Adrenal gland (tissue), 9 donors: ENCODE measurements at regions not wholly inside any gene's neighbourhood (a gene's known extent, or its start where the extent isn't known, plus 50 kb on each side); places are given as distances from the start of the nearest gene placed in this dataset.

Source experiments
- DNase-seq, 7 donors: peaks; one replicate each; pipeline ENCODE4 v3.0.0-alpha.2; 2019 to 2020
- H3K27ac ChIP-seq, 5 donors: fragments of 200-600 bp; sonication (generic) in 4 of 5; 1 replicate in 3 of 5; 2 replicates in 2 of 5; pipeline versions ENCODE4 v1.5.1 to v1.8.0; 2016 to 2020; ENCODE audit warnings: mild to moderate bottlenecking in 1 of 5
- H3K27me3 ChIP-seq: fragments of 200-600 bp; 2 replicates; pipeline ENCODE4 v1.8.0; 2021
- H3K36me3 ChIP-seq, 2 donors: fragments of 200-600 bp; replicated peaks in 1 of 2; 1 replicate in 1 of 2; 2 replicates in 1 of 2; pipeline versions ENCODE4 v1.5.1 to v1.8.0; 2018 to 2022
- H3K4me1 ChIP-seq, 2 donors: fragments of 200-600 bp; replicated peaks in 1 of 2; 1 replicate in 1 of 2; 2 replicates in 1 of 2; pipeline versions ENCODE4 v1.5.1 to v1.8.0; 2018 to 2021
- H3K4me3 ChIP-seq, 4 donors: fragments of 200-600 bp; sonication (generic) in 3 of 4; one replicate each; pipeline ENCODE4 v1.5.1; 2016 to 2018
- H3K9me3 ChIP-seq, 3 donors: fragments of 200-600 bp; sonication (generic) in 1 of 3; replicated peaks in 1 of 3; 1 replicate in 2 of 3; 2 replicates in 1 of 3; pipeline versions ENCODE4 v1.5.1 to v1.8.0; 2016 to 2021
- POLR2A ChIP-seq, 2 donors: fragments of 450-650 bp; IDR thresholded peaks; one replicate each; pipeline ENCODE4 v1.6.1; 2017; ENCODE audit warnings: antibody characterized with exemption in 2 of 2, mild to moderate bottlenecking in 2 of 2, moderate library complexity in 1 of 2
- WGBS, 4 donors: extraction: QIAGEN DNeasy Blood & Tissue Kit in 2 of 4; methylation state at CpG; one replicate each; pipeline versions ENCODE4 v1.1.5 to v1.1.7; 2013 to 2017; 5-methylcytosine and 5-hydroxymethylcytosine counted together
- intact Hi-C, 2 donors: fragments of 100-400 bp; cut with DNase I; formaldehyde crosslinking; loops; one replicate each; pipeline versions ENCODE4 v1.14.1 to v1.15.0; 2022 to 2023
- TF ChIP-seq, protein P1 (sequence below), 6 experiments: fragments of 450-650 bp in 4 of 6; fragments of 200-600 bp in 2 of 6; sonication (generic) in 1 of 6; IDR thresholded peaks; 1 replicate in 5 of 6; 2 replicates in 1 of 6; pipeline versions ENCODE4 v1.5.1 to v1.8.0; 2016 to 2021; ENCODE audit warnings: antibody characterized with exemption in 6 of 6, mild to moderate bottlenecking in 2 of 6, moderate library complexity in 1 of 6
- donor health status: healthy with polysubstance abuse.
- donor health status: Bipolar disorder and iron deficiency.
- donor health status: DM: yes; HTN: yes; CAD: no.
- donor health status: DM: no; HTN: no; CAD: no.
- donor health status: DM: no; HTN: no; CAD: no.

DNA sequence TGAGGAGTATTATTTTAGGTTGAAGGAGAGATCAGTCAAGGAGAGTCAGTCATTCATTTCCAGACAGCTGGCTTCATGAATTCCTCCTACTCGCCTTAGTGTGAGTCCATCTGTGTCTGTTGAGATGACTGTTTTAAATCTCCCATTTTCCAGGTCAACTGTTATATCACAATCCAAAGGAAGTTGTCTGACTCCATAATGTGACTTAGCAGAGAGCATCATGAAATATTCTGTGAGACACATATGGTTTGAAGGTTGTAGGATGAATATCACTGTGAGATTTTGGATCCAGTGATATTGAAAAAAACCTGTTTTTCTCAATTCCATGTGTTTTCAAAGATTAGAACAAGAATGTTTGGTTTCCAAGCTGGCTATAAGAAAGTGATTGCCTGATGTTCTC lies 530.2 kb upstream of the MAN1A1 start:
- Histone ChIP-seq H3K9me3 (no peaks in the 10 kb centered on the region), H3K36me3 (no peaks in the 10 kb centered on the region), H3K27me3 (no peaks in the 10 kb centered on the region), H3K27ac (no peak overlapping the region), H3K4me3 (no peak overlapping the region), H3K4me1 (no peaks in the 10 kb centered on the region)
- intact Hi-C loops: no loop called here
- 0 to 100% (median 0%) methylated on average over 1 of the region's 1 CpG for WGBS, 4 donors
- TF ChIP-seq POLR2A (IDR thresholded peaks at IDR 0.05): no peak
- TF ChIP-seq, protein P1, sequence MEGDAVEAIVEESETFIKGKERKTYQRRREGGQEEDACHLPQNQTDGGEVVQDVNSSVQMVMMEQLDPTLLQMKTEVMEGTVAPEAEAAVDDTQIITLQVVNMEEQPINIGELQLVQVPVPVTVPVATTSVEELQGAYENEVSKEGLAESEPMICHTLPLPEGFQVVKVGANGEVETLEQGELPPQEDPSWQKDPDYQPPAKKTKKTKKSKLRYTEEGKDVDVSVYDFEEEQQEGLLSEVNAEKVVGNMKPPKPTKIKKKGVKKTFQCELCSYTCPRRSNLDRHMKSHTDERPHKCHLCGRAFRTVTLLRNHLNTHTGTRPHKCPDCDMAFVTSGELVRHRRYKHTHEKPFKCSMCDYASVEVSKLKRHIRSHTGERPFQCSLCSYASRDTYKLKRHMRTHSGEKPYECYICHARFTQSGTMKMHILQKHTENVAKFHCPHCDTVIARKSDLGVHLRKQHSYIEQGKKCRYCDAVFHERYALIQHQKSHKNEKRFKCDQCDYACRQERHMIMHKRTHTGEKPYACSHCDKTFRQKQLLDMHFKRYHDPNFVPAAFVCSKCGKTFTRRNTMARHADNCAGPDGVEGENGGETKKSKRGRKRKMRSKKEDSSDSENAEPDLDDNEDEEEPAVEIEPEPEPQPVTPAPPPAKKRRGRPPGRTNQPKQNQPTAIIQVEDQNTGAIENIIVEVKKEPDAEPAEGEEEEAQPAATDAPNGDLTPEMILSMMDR (IDR thresholded peaks at IDR 0.05): no peak
- DNase-seq: no peak

DNA sequence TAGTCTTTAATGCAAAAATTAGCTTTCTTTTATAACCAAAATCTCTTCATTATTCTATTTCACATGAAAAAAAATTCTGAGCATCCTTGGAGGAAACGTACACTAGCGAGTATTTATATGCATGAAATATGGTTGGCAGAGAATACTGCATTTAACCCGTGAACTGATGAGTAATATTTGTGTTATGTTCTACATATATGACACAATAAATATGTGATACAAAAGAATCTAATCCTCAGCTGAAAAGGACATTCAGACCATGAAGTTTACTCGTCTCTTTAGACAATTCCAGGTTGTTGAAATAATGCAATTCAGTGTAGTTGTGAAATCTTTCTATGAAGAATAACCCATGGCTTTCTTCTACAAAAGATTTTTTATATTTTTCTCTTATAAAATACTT lies 524.8 kb upstream of the MAN1A1 start:
- WGBS, 4 donors: 83 to 90% (median 86%) methylated on average over 4 of the region's 4 CpGs
- H3K9me3 ChIP-seq: no peaks in the 10 kb centered on the region
- H3K4me1 ChIP-seq: no peaks in the 10 kb centered on the region
- no peak overlapping the region for H3K4me3 ChIP-seq
- no peaks in the 10 kb centered on the region for H3K27me3 ChIP-seq
- no peaks in the 10 kb centered on the region for H3K36me3 ChIP-seq
- TF ChIP-seq, protein P1 (IDR thresholded peaks at IDR 0.05): no peak
- TF ChIP-seq POLR2A (IDR thresholded peaks at IDR 0.05): no peak
- no peak overlapping the region for H3K27ac ChIP-seq
- DNase-seq: no peak
- intact Hi-C loops: no loop called here

DNA sequence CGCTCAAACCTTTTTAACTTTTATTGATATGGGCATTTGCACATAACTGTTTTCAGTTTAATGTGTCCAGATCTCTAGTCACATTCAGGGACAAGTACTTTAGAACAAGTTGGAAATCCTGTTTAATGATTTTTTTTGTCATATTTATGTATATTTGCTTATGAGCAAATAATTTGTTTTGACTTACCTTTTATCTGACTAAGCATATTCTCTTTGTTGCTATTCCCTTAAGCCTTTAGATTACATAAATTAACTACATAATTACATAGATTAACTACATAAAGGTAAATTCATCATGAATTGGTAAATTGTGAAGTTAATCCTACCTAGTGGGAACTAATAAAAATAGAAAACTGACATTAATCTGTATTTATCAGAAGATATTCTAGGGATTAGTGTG lies 523.5 kb upstream of the MAN1A1 start:
- no peak overlapping the region for H3K27ac ChIP-seq
- intact Hi-C loops: no loop called here
- no peaks in the 10 kb centered on the region for H3K36me3 ChIP-seq
- WGBS, 4 donors: 95 to 100% (median 97%) methylated on average over 1 of the region's 1 CpG
- H3K9me3 ChIP-seq: no peaks in the 10 kb centered on the region
- no peak for TF ChIP-seq POLR2A (IDR thresholded peaks at IDR 0.05)
- TF ChIP-seq, protein P1 (IDR thresholded peaks at IDR 0.05): no peak
- DNase-seq: no peak
- H3K4me3 ChIP-seq: no peak overlapping the region
- H3K4me1 ChIP-seq: no peaks in the 10 kb centered on the region
- no peaks in the 10 kb centered on the region for H3K27me3 ChIP-seq

DNA sequence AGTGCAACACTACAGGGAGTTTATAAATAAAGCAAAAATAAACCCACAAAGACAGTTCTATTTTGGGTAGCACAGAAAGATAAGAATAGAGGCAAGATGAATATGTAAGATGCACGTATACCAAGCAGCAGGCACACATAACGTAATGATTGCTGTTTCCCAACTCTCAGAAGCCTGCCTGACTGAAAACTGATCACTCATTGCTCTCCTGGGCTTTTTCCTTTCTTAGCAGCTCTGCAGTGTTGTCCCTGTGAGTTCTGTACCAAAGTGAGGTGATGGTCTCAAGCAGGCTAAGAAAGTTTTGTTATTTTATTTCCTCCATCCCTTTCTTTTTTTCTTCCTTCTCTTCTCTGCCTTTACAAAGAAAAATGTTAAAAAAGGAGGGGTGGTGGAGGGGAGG lies 522.0 kb upstream of the MAN1A1 start:
- no peak overlapping the region for H3K27ac ChIP-seq
- H3K9me3 ChIP-seq: no peaks in the 10 kb centered on the region
- TF ChIP-seq, protein P1 (IDR thresholded peaks at IDR 0.05): no peak
- no peak for TF ChIP-seq POLR2A (IDR thresholded peaks at IDR 0.05)
- no peaks in the 10 kb centered on the region for H3K4me1 ChIP-seq
- intact Hi-C loops: no loop called here
- 44 to 75% (median 61%) methylated on average over 2 of the region's 2 CpGs for WGBS, 4 donors
- no peak for DNase-seq
- no peak overlapping the region for H3K4me3 ChIP-seq
- no peaks in the 10 kb centered on the region for H3K36me3 ChIP-seq
- H3K27me3 ChIP-seq: no peaks in the 10 kb centered on the region
